SK-N-SH treated with all-trans-retinoic acid at 6 μM for 48 hours (cell line): ENCODE measurements at regions not wholly inside any gene's neighbourhood (a gene's known extent, or its start where the extent isn't known, plus 50 kb on each side); places are given as distances from the start of the nearest gene placed in this dataset.

ENCODE experiments used
- ATAC-seq: fragments of 200-7000 bp; cut with Tn5 transposase; 3 replicates; pipeline ENCODE4 v1.9.1; 2020; ENCODE audit warnings: mild to moderate bottlenecking, moderate library complexity
- ARNTL ChIP-seq: fragments of 450-650 bp; formaldehyde crosslinking; IDR thresholded peaks from 2 replicates; pipeline ENCODE4 v1.5.0; 2020; ENCODE audit warnings: low read depth, mild to moderate bottlenecking, moderate library complexity, borderline replicate concordance
- BACH2 ChIP-seq: fragments of 250-450 bp; sonication (Bioruptor Pico); IDR thresholded peaks from 2 replicates; pipeline ENCODE4 v1.9.0; 2021; ENCODE audit warnings: mild to moderate bottlenecking, borderline replicate concordance
- CREB5 ChIP-seq: fragments of 250-450 bp; sonication (Bioruptor Pico); IDR thresholded peaks from 2 replicates; pipeline ENCODE4 v1.5.1; 2020; ENCODE audit warnings: low read depth, mild to moderate bottlenecking, moderate library complexity
- CSDC2 ChIP-seq: fragments of 250-450 bp; sonication (Bioruptor Pico); IDR thresholded peaks from 2 replicates; pipeline ENCODE4 v1.5.0; 2020; ENCODE audit warnings: mild to moderate bottlenecking, moderate library complexity
- CSRNP3 ChIP-seq: fragments of 250-450 bp; sonication (Bioruptor Pico); IDR thresholded peaks from 2 replicates; pipeline ENCODE4 v1.5.1; 2021; ENCODE audit warnings: mild to moderate bottlenecking, moderate library complexity
- ESRRG ChIP-seq: fragments of 250-450 bp; sonication (Bioruptor Pico); IDR thresholded peaks from 2 replicates; pipeline ENCODE4 v1.6.1; 2021; ENCODE audit warnings: mild to moderate bottlenecking
- ISL1 ChIP-seq: fragments of 250-450 bp; sonication (Bioruptor Pico); IDR thresholded peaks from 2 replicates; pipeline ENCODE4 v2.1.2; 2022; ENCODE audit warnings: mild to moderate bottlenecking, moderate library complexity
- OSR1 ChIP-seq: fragments of 250-450 bp; sonication (Bioruptor Pico); IDR thresholded peaks from 2 replicates; pipeline ENCODE4 v1.8.0; 2022; ENCODE audit warnings: moderate library complexity, mild to moderate bottlenecking, inconsistent platforms
- PATZ1 ChIP-seq: fragments of 250-450 bp; sonication (Bioruptor Pico); IDR thresholded peaks from 2 replicates; pipeline ENCODE4 v1.8.0; 2020; ENCODE audit warnings: mild to moderate bottlenecking, moderate library complexity, borderline replicate concordance
- POU6F1 ChIP-seq: fragments of 250-450 bp; sonication (Bioruptor Pico); IDR thresholded peaks from 2 replicates; pipeline ENCODE4 v1.8.0; 2021; ENCODE audit warnings: low read depth, mild to moderate bottlenecking, moderate library complexity, borderline replicate concordance
- PPARA ChIP-seq: fragments of 250-450 bp; sonication (Bioruptor Pico); IDR thresholded peaks from 2 replicates; pipeline ENCODE4 v1.5.0; 2020; ENCODE audit warnings: mild to moderate bottlenecking, borderline replicate concordance
- RARB ChIP-seq: fragments of 250-450 bp; sonication (Bioruptor Pico); IDR thresholded peaks from 2 replicates; pipeline ENCODE4 v1.8.0; 2021; ENCODE audit warnings: mild to moderate bottlenecking, moderate library complexity
- SNAI2 ChIP-seq: fragments of 250-450 bp; sonication (Bioruptor Pico); IDR thresholded peaks from 2 replicates; pipeline ENCODE4 v1.5.0; 2020; ENCODE audit warnings: mild to moderate bottlenecking, moderate library complexity
- TCF4 ChIP-seq: fragments of 250-450 bp; sonication (Bioruptor Pico); IDR thresholded peaks from 2 replicates; pipeline ENCODE4 v1.8.0; 2021; ENCODE audit warnings: mild to moderate bottlenecking, moderate library complexity, borderline replicate concordance
- TOX ChIP-seq: fragments of 250-450 bp; sonication (Bioruptor Pico); IDR thresholded peaks from 2 replicates; pipeline ENCODE4 v1.8.0; 2021; ENCODE audit warnings: mild to moderate bottlenecking, moderate library complexity, borderline replicate concordance
- TSHZ2 ChIP-seq: fragments of 250-450 bp; sonication (Bioruptor Pico); IDR thresholded peaks from 2 replicates; pipeline ENCODE4 v1.5.0; 2020; ENCODE audit warnings: mild to moderate bottlenecking, moderate library complexity
- ZC3H10 ChIP-seq: fragments of 250-450 bp; sonication (Bioruptor Pico); IDR thresholded peaks from 2 replicates; pipeline ENCODE4 v1.5.1; 2021; ENCODE audit warnings: mild to moderate bottlenecking, moderate library complexity
- ZFP3 ChIP-seq: fragments of 250-450 bp; sonication (Bioruptor Pico); IDR thresholded peaks from 2 replicates; pipeline ENCODE4 v1.5.0; 2020; ENCODE audit warnings: mild to moderate bottlenecking, moderate library complexity
- ZFP30 ChIP-seq: fragments of 450-650 bp; formaldehyde crosslinking; IDR thresholded peaks from 2 replicates; pipeline ENCODE4 v1.5.0; 2022; ENCODE audit warnings: mild to moderate bottlenecking, moderate library complexity
- ZNF565 ChIP-seq: fragments of 450-650 bp; formaldehyde crosslinking; conservative IDR thresholded peaks from 2 replicates; pipeline ENCODE4 v1.5.0; 2020; ENCODE audit warnings: low read depth, mild to moderate bottlenecking, moderate library complexity
- ZNF70 ChIP-seq: fragments of 450-650 bp; formaldehyde crosslinking; IDR thresholded peaks from 2 replicates; pipeline ENCODE4 v1.5.0; 2020; ENCODE audit warnings: mild to moderate bottlenecking, moderate library complexity

GRCh38 chr2:100202567-100202966 is 60.2 kb upstream of the AFF3 start:
- TF ChIP-seq TCF4, result no peak
- TF ChIP-seq CSRNP3 (CRISPR knock-in tag), result no peak
- TF ChIP-seq SNAI2 (CRISPR knock-in tag), result no peak
- TF ChIP-seq ZNF70 (CRISPR knock-in tag), result no peak
- TF ChIP-seq ISL1 (CRISPR knock-in tag), result no peak
- TF ChIP-seq RARB (CRISPR knock-in tag), result no peak
- no peak for TF ChIP-seq ZNF565 (CRISPR knock-in tag)
- TF ChIP-seq PPARA (CRISPR knock-in tag), result no peak
- ATAC-seq, result no peak

- peak; percentile 9; the same call in 1 of the 3 replicates for ATAC-seq
- no peak for TF ChIP-seq CSRNP3 (CRISPR knock-in tag)
- TF ChIP-seq ARNTL (CRISPR knock-in tag), result no peak
- TF ChIP-seq TOX (CRISPR knock-in tag), result no peak
- TF ChIP-seq ZNF565 (CRISPR knock-in tag), result no peak
- no peak for TF ChIP-seq PPARA (CRISPR knock-in tag)
- no peak for TF ChIP-seq ZFP3 (CRISPR knock-in tag)
- no peak for TF ChIP-seq OSR1 (CRISPR knock-in tag)
- TF ChIP-seq ZFP30 (CRISPR knock-in tag), result no peak
- TF ChIP-seq ZNF70 (CRISPR knock-in tag), result no peak
- TF ChIP-seq CSDC2 (CRISPR knock-in tag), result no peak
- TF ChIP-seq CREB5, result no peak
- TF ChIP-seq SNAI2 (CRISPR knock-in tag), result no peak
- TF ChIP-seq PATZ1, result no peak
These were observed 58.6 kb upstream of the AFF3 start for GRCh38 chr2:100200985-100201384.

GRCh38 chr2:100199421-100199820 is 57.0 kb upstream of the AFF3 start:
- ATAC-seq, result no peak
- TF ChIP-seq ZFP30 (CRISPR knock-in tag) (no peak), TOX (CRISPR knock-in tag) (no peak), ISL1 (CRISPR knock-in tag) (no peak), TSHZ2 (no peak), RARB (CRISPR knock-in tag) (no peak), BACH2 (CRISPR knock-in tag) (no peak), ZNF70 (CRISPR knock-in tag) (no peak), ESRRG (no peak), ZC3H10 (no peak), PPARA (CRISPR knock-in tag) (no peak), POU6F1 (CRISPR knock-in tag) (no peak), TCF4 (no peak), CSRNP3 (CRISPR knock-in tag) (no peak)
